CD4-positive, CD25-positive, alpha-beta regulatory T cell (primary cell): ENCODE measurements at regions not wholly inside any gene's neighbourhood (a gene's known extent, or its start where the extent isn't known, plus 50 kb on each side); places are given as distances from the start of the nearest gene placed in this dataset.
A peak's percentile ranks its signal among the peaks of the same experiment; 100 is the strongest.
"Not testable (repeated sequence)": the region's sequence is repeated elsewhere in the genome, so short reads cannot be mapped to it uniquely, and the experiment has no call there.

Source experiments
- ATAC-seq, 2 donors: fragments of 150-1000 bp; cut with Tn5 transposase; one replicate each; pipeline ENCODE4 v1.10.0; 2021; ENCODE audit warnings: low read depth in 2 of 2, moderate number of reproducible peaks in 2 of 2, moderate library complexity in 1 of 2
- DNase-seq, 3 donors: peaks; one replicate each; pipeline versions ENCODE4 v3.0.0 to v3.0.0-alpha.2; 2012 to 2022; ENCODE audit warnings: mixed read lengths in 1 of 3
- H3K27ac ChIP-seq: one replicate; pipeline ENCODE4 v1.7.0; 2013; ENCODE audit warnings: mild to moderate bottlenecking, low read length; ENCODE audit not compliant: insufficient read depth, poor library complexity, severe bottlenecking
- H3K27me3 ChIP-seq: one replicate; pipeline ENCODE4 v1.7.0; 2013; ENCODE audit warnings: low read length; ENCODE audit not compliant: control insufficient read depth, insufficient read depth
- H3K36me3 ChIP-seq: one replicate; pipeline ENCODE4 v1.7.0; 2013; ENCODE audit warnings: mild to moderate bottlenecking, low read length, moderate library complexity; ENCODE audit not compliant: control insufficient read depth, insufficient read depth
- H3K4me1 ChIP-seq: 2 replicates; pipeline ENCODE4 v1.7.0; 2013; ENCODE audit warnings: mild to moderate bottlenecking, low read length; ENCODE audit not compliant: insufficient read depth, control insufficient read depth, poor library complexity, severe bottlenecking
- H3K4me3 ChIP-seq: one replicate; pipeline ENCODE4 v1.7.0; 2013; ENCODE audit warnings: low read depth, mild to moderate bottlenecking, low read length, moderate library complexity
- H3K9me3 ChIP-seq, 2 experiments: 1 replicate in 1 of 2; 2 replicates in 1 of 2; pipeline ENCODE4 v1.7.0; 2013; ENCODE audit warnings: low read length in 2 of 2, mild to moderate bottlenecking in 1 of 2, moderate library complexity in 1 of 2; ENCODE audit not compliant: control insufficient read depth in 2 of 2
- H3K27ac Mint-ChIP-seq, 3 donors: one replicate each; pipeline ENCODE4 v1.8.0; 2020 to 2022; ENCODE audit warnings: mild to moderate bottlenecking in 3 of 3, mixed read lengths in 3 of 3, moderate library complexity in 2 of 3
- H3K27me3 Mint-ChIP-seq: one replicate; pipeline ENCODE4 v1.8.0; 2022; ENCODE audit warnings: mild to moderate bottlenecking, mixed read lengths
- H3K36me3 Mint-ChIP-seq: one replicate; pipeline ENCODE4 v1.8.0; 2020; ENCODE audit warnings: mixed read lengths
- H3K4me1 Mint-ChIP-seq, 4 donors: one replicate each; pipeline ENCODE4 v1.8.0; 2020 to 2022; ENCODE audit warnings: mixed read lengths in 4 of 4, mild to moderate bottlenecking in 1 of 4
- H3K4me3 Mint-ChIP-seq, 4 donors: one replicate each; pipeline ENCODE4 v1.8.0; 2020 to 2022; ENCODE audit warnings: mild to moderate bottlenecking in 4 of 4, mixed read lengths in 4 of 4, moderate library complexity in 3 of 4
- H3K9me3 Mint-ChIP-seq, 7 donors: one replicate each; pipeline ENCODE4 v1.8.0; 2020 to 2022; ENCODE audit warnings: mixed read lengths in 7 of 7, mild to moderate bottlenecking in 3 of 7, moderate library complexity in 2 of 7

DNA sequence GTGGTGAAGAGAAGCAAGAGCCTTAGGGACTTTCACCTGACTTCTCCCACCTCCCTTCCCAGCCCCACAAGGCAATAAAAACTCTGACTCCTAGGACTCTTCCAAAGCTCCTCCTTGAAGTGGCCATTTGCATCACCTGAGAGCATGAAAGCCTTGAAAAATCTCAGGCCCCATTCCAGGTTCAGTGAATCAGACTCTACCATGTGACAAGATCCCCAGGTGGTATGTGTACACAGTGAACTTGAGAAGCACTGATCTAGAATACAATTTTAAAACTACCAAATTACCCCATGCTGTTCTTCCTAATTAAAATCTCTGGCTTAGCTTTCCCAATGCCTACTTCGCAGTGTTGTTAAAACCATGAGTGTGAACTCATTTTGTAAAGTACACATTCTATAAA, 195.1 kb upstream of the SAMSN1 start:
- Histone ChIP-seq H3K9me3 (no peaks in the 10 kb centered on the region), H3K27ac (no peak overlapping the region), H3K36me3 (no peaks in the 10 kb centered on the region), H3K4me1 (peaks cover 17% of the 10 kb centered on the region), H3K27me3 (no peaks in the 10 kb centered on the region), H3K4me3 (no peak overlapping the region)
- Mint-ChIP-seq H3K9me3 (peaks cover 0 to 4% (median 0%) of the 10 kb centered on the region in 7 donors), H3K4me1 (peaks cover 13 to 17% (median 14%) of the 10 kb centered on the region in 4 donors), H3K27ac (no peak overlapping the region), H3K4me3 (no peak overlapping the region), H3K27me3 (no peaks in the 10 kb centered on the region), H3K36me3 (no peaks in the 10 kb centered on the region)
- no peak for DNase-seq
- ATAC-seq = no peak

- no peaks in the 10 kb centered on the region for H3K36me3 ChIP-seq
- H3K9me3 ChIP-seq = no peaks in the 10 kb centered on the region
- H3K4me1 ChIP-seq = peaks cover 20% of the 10 kb centered on the region
- H3K9me3 Mint-ChIP-seq = peaks cover 0 to 4% (median 0%) of the 10 kb centered on the region in 7 donors
- DNase-seq = no peak
- no peaks in the 10 kb centered on the region for H3K27me3 Mint-ChIP-seq
- H3K36me3 Mint-ChIP-seq = no peaks in the 10 kb centered on the region
- H3K4me1 Mint-ChIP-seq = peaks cover 15 to 23% (median 18%) of the 10 kb centered on the region in 4 donors
- no peak overlapping the region for H3K27ac ChIP-seq
- H3K27me3 ChIP-seq = no peaks in the 10 kb centered on the region
- no peak overlapping the region for H3K27ac Mint-ChIP-seq
- H3K4me3 ChIP-seq = no peak overlapping the region
- no peak for ATAC-seq
- no peak overlapping the region for H3K4me3 Mint-ChIP-seq
Measured at GRCh38 chr21:14740692-14741091, 194.6 kb upstream of the SAMSN1 start.

GRCh38 chr21:14740116-14740515, 194.0 kb upstream of the SAMSN1 start:
- H3K27me3 ChIP-seq = no peaks in the 10 kb centered on the region
- Mint-ChIP-seq H3K4me1 (peaks cover 15 to 28% (median 20%) of the 10 kb centered on the region in 4 donors), H3K4me3 (no peak overlapping the region), H3K27ac (peak overlapping the region in 1 of 3 donors; percentile 11), H3K27me3 (no peaks in the 10 kb centered on the region), H3K9me3 (peaks cover 0 to 4% (median 0%) of the 10 kb centered on the region in 7 donors), H3K36me3 (no peaks in the 10 kb centered on the region)
- no peaks in the 10 kb centered on the region for H3K36me3 ChIP-seq
- H3K9me3 ChIP-seq = no peaks in the 10 kb centered on the region
- peaks cover 20% of the 10 kb centered on the region for H3K4me1 ChIP-seq
- no peak overlapping the region for H3K4me3 ChIP-seq
- H3K27ac ChIP-seq = no peak overlapping the region
- ATAC-seq (no peak), DNase-seq (no peak)

GRCh38 chr21:14739590-14739989, 193.5 kb upstream of the SAMSN1 start:
- no peak for ATAC-seq
- H3K27ac Mint-ChIP-seq = no peak overlapping the region

GRCh38 chr21:14738576-14738975, 192.5 kb upstream of the SAMSN1 start:
- ATAC-seq = not testable (repeated sequence)

More at GRCh38 chr21:14739590-14739989, 193.5 kb upstream of the SAMSN1 start:
- Histone ChIP-seq H3K9me3 (no peaks in the 10 kb centered on the region), H3K27me3 (no peaks in the 10 kb centered on the region), H3K27ac (no peak overlapping the region), H3K4me3 (no peak overlapping the region), H3K4me1 (peaks cover 20% of the 10 kb centered on the region), H3K36me3 (no peaks in the 10 kb centered on the region)
- Mint-ChIP-seq H3K36me3 (no peaks in the 10 kb centered on the region), H3K4me3 (no peak overlapping the region), H3K9me3 (peaks cover 0 to 4% (median 0%) of the 10 kb centered on the region in 7 donors), H3K4me1 (peaks cover 15 to 28% (median 22%) of the 10 kb centered on the region in 4 donors), H3K27me3 (no peaks in the 10 kb centered on the region)
- no peak for DNase-seq

GRCh38 chr21:14737922-14738321, 191.8 kb upstream of the SAMSN1 start:
- DNase-seq (peak; percentile 28 to 91 (median 76)), ATAC-seq (peak; percentile 81)
- Histone ChIP-seq H3K27ac (no peak overlapping the region), H3K36me3 (no peaks in the 10 kb centered on the region), H3K4me3 (peak overlapping the region; percentile 9), H3K27me3 (no peaks in the 10 kb centered on the region), H3K4me1 (peaks cover 20% of the 10 kb centered on the region), H3K9me3 (no peaks in the 10 kb centered on the region)
- no peak overlapping the region for H3K4me3 Mint-ChIP-seq
- peaks cover 15 to 28% (median 23%) of the 10 kb centered on the region in 4 donors for H3K4me1 Mint-ChIP-seq
- H3K36me3 Mint-ChIP-seq = no peaks in the 10 kb centered on the region
- H3K27ac Mint-ChIP-seq = no peak overlapping the region
- no peaks in the 10 kb centered on the region for H3K9me3 Mint-ChIP-seq
- no peaks in the 10 kb centered on the region for H3K27me3 Mint-ChIP-seq

More at GRCh38 chr21:14738576-14738975, 192.5 kb upstream of the SAMSN1 start:
- not testable (repeated sequence) for H3K4me3 ChIP-seq, H3K4me3 Mint-ChIP-seq, H3K9me3 Mint-ChIP-seq, H3K36me3 ChIP-seq, H3K27ac ChIP-seq, H3K36me3 Mint-ChIP-seq, H3K9me3 ChIP-seq, H3K27me3 Mint-ChIP-seq, H3K27me3 ChIP-seq, DNase-seq, H3K27ac Mint-ChIP-seq
- H3K4me1 ChIP-seq = peaks cover 20% of the 10 kb centered on the region
- H3K4me1 Mint-ChIP-seq = peaks cover 15 to 28% (median 23%) of the 10 kb centered on the region in 4 donors

- H3K4me1 Mint-ChIP-seq = peaks cover 15 to 28% (median 24%) of the 10 kb centered on the region in 4 donors
- peaks cover 20% of the 10 kb centered on the region for H3K4me1 ChIP-seq
- H3K27me3 ChIP-seq = no peaks in the 10 kb centered on the region
- no peak overlapping the region for H3K4me3 Mint-ChIP-seq
- DNase-seq (peak in 1 of 3 donors; percentile 42), ATAC-seq (no peak)
- H3K27ac ChIP-seq = no peak overlapping the region
- no peaks in the 10 kb centered on the region for H3K36me3 Mint-ChIP-seq
- H3K27me3 Mint-ChIP-seq = no peaks in the 10 kb centered on the region
- H3K27ac Mint-ChIP-seq = no peak overlapping the region
- no peak overlapping the region for H3K4me3 ChIP-seq
- no peaks in the 10 kb centered on the region for H3K9me3 Mint-ChIP-seq
- H3K36me3 ChIP-seq = no peaks in the 10 kb centered on the region
- H3K9me3 ChIP-seq = no peaks in the 10 kb centered on the region
Measured at GRCh38 chr21:14737284-14737691, 191.2 kb upstream of the SAMSN1 start.

DNA sequence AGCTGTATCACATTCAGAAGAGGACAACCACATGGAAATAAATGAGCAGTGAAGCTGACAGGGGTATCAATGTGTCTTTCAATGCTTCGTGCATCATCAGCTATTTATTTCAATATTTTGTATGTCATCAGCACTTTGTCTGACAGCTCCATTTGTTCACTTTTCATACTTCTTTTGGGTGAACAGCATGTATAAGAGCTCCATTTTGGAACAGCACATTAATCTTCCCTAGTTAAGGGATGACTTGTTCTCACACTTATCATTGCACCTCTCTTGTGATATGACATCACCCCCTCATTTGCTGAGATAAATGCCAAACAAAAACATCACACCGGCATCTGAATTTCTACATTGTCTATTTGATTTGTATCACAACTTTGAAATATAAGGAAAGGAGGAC, 190.6 kb upstream of the SAMSN1 start:
- Mint-ChIP-seq H3K27ac (peak overlapping the region in 2 of 3 donors; percentile 47 to 69), H3K9me3 (no peaks in the 10 kb centered on the region), H3K27me3 (no peaks in the 10 kb centered on the region), H3K4me3 (no peak overlapping the region), H3K36me3 (no peaks in the 10 kb centered on the region), H3K4me1 (peaks cover 15 to 28% (median 24%) of the 10 kb centered on the region in 4 donors)
- Histone ChIP-seq H3K9me3 (no peaks in the 10 kb centered on the region), H3K27ac (no peak overlapping the region), H3K4me1 (peaks cover 20% of the 10 kb centered on the region), H3K27me3 (no peaks in the 10 kb centered on the region), H3K36me3 (no peaks in the 10 kb centered on the region), H3K4me3 (no peak overlapping the region)
- ATAC-seq = peak; percentile 7 to 10
- DNase-seq = no peak
